HPDE6-E6E7 (cell line): ENCODE measurements at regions not wholly inside any gene's neighbourhood (a gene's known extent, or its start where the extent isn't known, plus 50 kb on each side); places are given as distances from the start of the nearest gene placed in this dataset.

Source experiments
- DNase-seq: peaks from one replicate; pipeline ENCODE4 v3.0.0; 2011; ENCODE audit warnings: missing footprints; ENCODE audit errors: extremely low spot score

GRCh38 chr9:85428230-85428629, 313.5 kb downstream of the AGTPBP1 start:
- DNase-seq = no peak

GRCh38 chr9:85427772-85428171, 314.0 kb downstream of the AGTPBP1 start:
- DNase-seq = no peak

- DNase-seq = peak; percentile 59
These were observed 316.6 kb downstream of the AGTPBP1 start for GRCh38 chr9:85425153-85425611.

GRCh38 chr9:85423422-85423821, 318.3 kb downstream of the AGTPBP1 start:
- no peak for DNase-seq

- DNase-seq = no peak
These were observed 320.1 kb downstream of the AGTPBP1 start for GRCh38 chr9:85421641-85422040.

GRCh38 chr9:85420750-85421149, 321.0 kb downstream of the AGTPBP1 start:
- no peak for DNase-seq

- no peak for DNase-seq
These were observed 324.1 kb downstream of the AGTPBP1 start for GRCh38 chr9:85417674-85418073.

- DNase-seq = no peak
These were observed 325.0 kb downstream of the AGTPBP1 start for GRCh38 chr9:85416715-85417114.

- no peak for DNase-seq
These were observed 327.4 kb downstream of the AGTPBP1 start for GRCh38 chr9:85414390-85414789.

GRCh38 chr9:85408494-85408893, 333.3 kb downstream of the AGTPBP1 start:
- DNase-seq = no peak

GRCh38 chr9:85405566-85405950, 336.2 kb downstream of the AGTPBP1 start:
- no peak for DNase-seq

GRCh38 chr9:85404911-85405565, 336.7 kb downstream of the AGTPBP1 start:
- no peak for DNase-seq

- no peak for DNase-seq
These were observed 339.2 kb downstream of the AGTPBP1 start for GRCh38 chr9:85402551-85402950.

GRCh38 chr9:85401998-85402397, 339.8 kb downstream of the AGTPBP1 start:
- no peak for DNase-seq

GRCh38 chr9:85397005-85397404, 344.7 kb downstream of the AGTPBP1 start:
- no peak for DNase-seq

- no peak for DNase-seq
These were observed 349.5 kb downstream of the AGTPBP1 start for GRCh38 chr9:85392260-85392659.

GRCh38 chr9:85377731-85378289, 363.9 kb downstream of the AGTPBP1 start:
- no peak for DNase-seq

GRCh38 chr9:85368781-85369180, 373.0 kb downstream of the AGTPBP1 start:
- no peak for DNase-seq

GRCh38 chr9:85359161-85359560, 382.6 kb downstream of the AGTPBP1 start:
- DNase-seq = no peak

GRCh38 chr9:85349046-85349445, 392.7 kb downstream of the AGTPBP1 start:
- DNase-seq = no peak

- no peak for DNase-seq
These were observed 394.2 kb downstream of the AGTPBP1 start for GRCh38 chr9:85347541-85347940.

- DNase-seq = no peak
These were observed 396.9 kb downstream of the AGTPBP1 start for GRCh38 chr9:85344901-85345300.

- DNase-seq = no peak
These were observed 402.4 kb downstream of the AGTPBP1 start for GRCh38 chr9:85339338-85339737.

- no peak for DNase-seq
These were observed 407.5 kb downstream of the AGTPBP1 start for GRCh38 chr9:85334228-85334627.
